GM19463 (cell line): ENCODE measurements at regions not wholly inside any gene's neighbourhood (a gene's known extent, or its start where the extent isn't known, plus 50 kb on each side); places are given as distances from the start of the nearest gene placed in this dataset.
"Not testable (repeated sequence)": the region's sequence is repeated elsewhere in the genome, so short reads cannot be mapped to it uniquely, and the experiment has no call there.

ENCODE experiments used
- ATAC-seq: cut with Tn5 transposase; IDR thresholded peaks from one replicate; pipeline ENCODE4 v1.9.1; 2021; ENCODE audit warnings: mild to moderate bottlenecking, moderate library complexity; ENCODE audit not compliant: unreplicated experiment

DNA sequence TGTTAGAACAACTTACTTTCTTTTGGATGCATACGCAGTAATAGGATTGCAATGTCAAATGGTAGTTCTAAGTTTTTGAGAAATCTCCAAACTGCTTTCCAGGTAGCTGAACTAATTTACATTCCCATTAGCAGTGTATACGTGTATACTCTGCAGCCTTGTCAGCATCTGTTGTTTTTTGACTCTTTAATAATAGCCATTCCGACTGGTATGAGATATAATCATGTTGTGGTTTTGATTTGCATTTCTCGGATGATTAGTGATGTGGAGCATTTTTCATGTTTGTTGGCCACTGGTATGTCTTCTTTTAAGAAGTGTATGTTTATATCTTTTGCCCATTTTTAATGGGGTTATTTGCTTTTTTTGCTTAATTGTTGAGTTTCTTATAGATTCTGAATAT lies 76.9 kb upstream of the HNRNPA1L2 start:
- ATAC-seq = peak; percentile 81

DNA sequence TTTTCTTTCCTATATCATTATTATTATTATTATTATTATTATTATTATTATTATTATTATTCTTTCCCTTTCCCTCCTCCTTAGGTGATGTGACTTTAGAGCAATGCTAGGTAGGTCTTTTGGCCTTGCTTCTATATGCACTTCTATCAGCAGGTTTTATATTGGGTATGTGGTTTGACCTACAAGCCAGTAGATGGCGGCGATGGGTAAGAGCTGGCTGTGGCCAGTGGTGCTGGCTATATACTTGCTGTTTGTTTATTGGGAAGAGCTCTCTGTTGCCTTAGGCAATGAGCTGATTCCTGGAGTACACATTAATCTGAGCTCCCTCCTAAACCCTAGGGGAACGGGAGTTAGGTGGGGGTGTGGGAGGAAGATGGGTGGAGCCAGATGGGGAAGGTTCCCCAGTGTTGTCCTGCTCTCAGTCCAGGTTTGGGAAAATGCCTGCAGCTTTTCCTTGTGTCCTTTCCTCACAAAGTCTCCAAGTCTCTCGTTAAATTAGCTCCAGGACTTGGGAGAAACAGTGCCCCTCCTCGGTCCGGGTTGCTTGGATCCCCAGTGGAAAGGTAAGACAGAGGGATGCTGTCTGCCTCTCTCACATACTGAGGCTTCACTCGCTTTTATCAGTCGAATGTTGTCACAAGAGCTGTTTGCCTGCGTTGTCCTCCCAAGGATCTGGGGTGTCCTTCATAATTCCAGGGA lies 72.2 kb upstream of the HNRNPA1L2 start:
- peak; percentile 53 for ATAC-seq

DNA sequence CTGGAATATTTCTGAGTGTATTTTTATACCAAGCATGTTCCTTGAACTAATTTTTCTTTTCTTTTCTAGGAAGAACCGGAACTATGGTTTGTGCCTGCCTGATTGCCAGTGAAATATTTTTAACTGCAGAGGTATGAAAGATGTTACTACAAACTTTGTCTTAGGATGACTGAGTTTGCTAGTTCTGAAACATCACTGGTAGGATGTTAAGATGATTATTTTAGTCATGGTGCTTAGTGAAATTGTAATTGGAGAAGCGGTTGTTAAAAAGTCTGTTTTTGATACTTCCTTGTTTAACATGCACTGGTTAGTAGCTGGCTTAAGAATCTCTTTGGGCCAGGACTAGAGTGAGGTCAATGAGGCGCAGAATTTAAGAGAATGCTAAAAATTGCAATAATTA lies 71.1 kb upstream of the HNRNPA1L2 start:
- ATAC-seq = not testable (repeated sequence)

DNA sequence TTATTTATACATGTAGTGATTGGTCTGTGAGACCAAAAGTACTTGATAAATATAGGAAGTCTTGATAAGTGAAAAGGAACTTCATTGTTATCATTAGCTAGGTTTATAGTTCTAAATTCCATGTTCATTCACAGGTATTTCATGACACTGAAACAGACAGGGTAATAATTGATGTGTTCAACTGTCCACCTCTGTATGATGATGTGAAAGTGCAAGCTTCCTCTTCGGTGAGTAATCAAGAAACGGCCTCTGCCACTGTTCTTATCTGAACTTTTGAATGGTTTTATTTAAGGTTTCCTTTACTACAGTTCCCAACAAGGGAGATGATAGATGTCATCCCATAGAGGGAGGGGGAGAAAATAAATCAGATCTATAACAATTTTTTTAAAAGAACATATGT lies 59.3 kb upstream of the HNRNPA1L2 start:
- ATAC-seq = peak; percentile 92
